ENCODE measurements at regions not wholly inside any gene's neighbourhood (a gene's known extent, or its start where the extent isn't known, plus 50 kb on each side); places are given as distances from the start of the nearest gene placed in this dataset.

DNA sequence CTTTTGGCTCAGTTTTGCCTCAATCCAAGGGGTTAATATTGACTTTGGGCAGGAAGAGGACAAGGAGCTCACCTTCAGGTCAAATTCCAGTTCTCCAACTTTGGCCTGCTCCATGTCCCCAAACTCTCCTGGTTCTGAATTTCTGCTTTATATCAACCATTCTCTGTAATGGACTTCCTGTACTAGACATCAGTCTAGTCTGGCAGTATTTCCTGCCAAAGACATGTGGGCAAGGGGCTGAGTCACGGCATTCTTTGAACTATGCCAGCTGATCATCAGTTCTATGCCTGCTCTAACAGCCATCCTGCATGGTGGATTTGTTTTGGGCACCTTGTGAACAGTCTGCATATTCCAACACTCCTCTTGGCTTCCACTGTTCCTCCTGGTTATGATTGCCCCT, 199.4 kb downstream of the ZEB2 start:
- no peak overlapping the region for H3K27ac ChIP-seq (ENCODE audit: low read depth, low read length)
- no peak overlapping the region for H3K4me3 ChIP-seq (ENCODE audit: low read depth in 1 of 2, low read length in 2 of 2)

DNA sequence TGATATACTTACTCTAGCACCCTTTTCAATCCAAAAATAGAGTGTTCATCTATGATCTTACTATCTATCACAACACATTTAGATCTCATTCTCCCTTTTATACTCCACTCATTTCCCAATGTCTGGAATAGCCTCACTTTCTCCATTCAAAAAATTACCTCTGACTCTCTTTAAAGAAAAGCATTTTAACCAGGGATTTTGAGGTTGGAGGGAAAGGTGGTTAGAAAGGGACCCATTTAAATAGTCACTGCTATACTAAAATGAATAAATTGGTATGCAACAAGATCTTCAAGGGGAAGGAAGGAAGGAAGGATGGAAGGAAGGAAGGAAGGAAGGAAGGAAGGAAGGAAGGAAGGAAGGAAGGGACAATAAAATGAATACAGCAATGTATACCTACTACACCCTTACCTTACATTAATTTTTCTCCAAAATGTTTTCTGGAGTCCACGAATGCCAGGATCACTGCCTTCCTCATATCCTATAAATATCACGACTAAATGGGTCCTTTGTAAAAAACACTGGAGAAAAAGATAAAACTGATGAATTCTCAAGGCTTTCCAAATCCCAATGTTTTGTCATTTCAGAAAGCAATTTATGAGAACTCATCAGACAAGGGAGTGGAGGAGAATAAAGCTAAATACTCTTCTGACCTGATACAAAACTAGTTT, 202.7 kb downstream of the ZEB2 start:
- no peaks in the 10 kb centered on the region for H3K4me1 ChIP-seq (ENCODE audit: insufficient read depth, low read length)
- H3K4me3 ChIP-seq (ENCODE audit: low read depth in 1 of 2, low read length in 2 of 2): no peak overlapping the region
- H3K27me3 ChIP-seq (ENCODE audit: control insufficient read depth in 1 of 2, insufficient read depth in 2 of 2, low read length in 2 of 2): no peaks in the 10 kb centered on the region
- no peak overlapping the region for H3K9ac ChIP-seq (ENCODE audit: low read length)
- H3K9me3 ChIP-seq (ENCODE audit: low read length): no peaks in the 10 kb centered on the region
- no peak overlapping the region for H3K27ac ChIP-seq (ENCODE audit: low read depth, low read length)
- H3K36me3 ChIP-seq (ENCODE audit: insufficient read depth, low read length): no peaks in the 10 kb centered on the region

More for the DNA sequence above, 199.4 kb downstream of the ZEB2 start:
- Histone ChIP-seq H3K9ac (ENCODE audit: low read length) (no peak overlapping the region), H3K9me3 (ENCODE audit: low read length) (no peaks in the 10 kb centered on the region), H3K36me3 (ENCODE audit: insufficient read depth, low read length) (no peaks in the 10 kb centered on the region), H3K27me3 (ENCODE audit: control insufficient read depth in 1 of 2, insufficient read depth in 2 of 2, low read length in 2 of 2) (no peaks in the 10 kb centered on the region), H3K4me1 (ENCODE audit: insufficient read depth, low read length) (no peaks in the 10 kb centered on the region)

DNA sequence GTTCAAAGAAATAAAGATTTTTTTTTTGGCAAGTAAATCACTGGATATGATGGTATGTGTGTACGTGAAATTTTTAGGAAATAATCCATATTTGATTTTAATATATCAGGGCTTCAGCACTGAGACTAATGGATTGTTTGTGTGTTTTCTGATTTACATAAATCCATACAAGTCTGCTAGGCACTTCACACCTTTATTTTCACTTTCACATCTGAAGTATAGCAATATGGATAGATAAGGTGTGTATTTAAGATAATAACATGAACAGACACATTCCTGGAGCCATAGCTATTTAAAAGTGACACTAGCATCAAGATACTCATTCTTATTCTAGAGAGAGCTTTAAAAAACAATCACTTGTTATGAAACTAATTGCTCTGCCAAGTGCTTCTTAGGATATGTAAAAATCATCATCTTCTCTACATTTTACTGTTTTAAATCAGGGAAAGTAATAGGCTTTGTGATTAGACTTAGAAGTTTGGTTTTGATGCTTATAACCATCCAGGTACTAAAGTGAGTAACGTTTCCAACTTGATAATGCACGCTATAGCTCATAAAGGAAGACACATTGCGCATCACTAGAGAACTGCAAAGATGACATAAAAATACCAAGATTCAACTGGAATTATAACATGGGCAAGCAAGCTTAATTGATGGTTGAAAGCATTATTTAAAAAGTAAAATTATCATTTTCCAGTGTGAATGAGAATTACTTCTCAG, 208.9 kb downstream of the ZEB2 start:
- Histone ChIP-seq H3K9ac (ENCODE audit: low read length) (no peak overlapping the region), H3K36me3 (ENCODE audit: insufficient read depth, low read length) (no peaks in the 10 kb centered on the region)

DNA sequence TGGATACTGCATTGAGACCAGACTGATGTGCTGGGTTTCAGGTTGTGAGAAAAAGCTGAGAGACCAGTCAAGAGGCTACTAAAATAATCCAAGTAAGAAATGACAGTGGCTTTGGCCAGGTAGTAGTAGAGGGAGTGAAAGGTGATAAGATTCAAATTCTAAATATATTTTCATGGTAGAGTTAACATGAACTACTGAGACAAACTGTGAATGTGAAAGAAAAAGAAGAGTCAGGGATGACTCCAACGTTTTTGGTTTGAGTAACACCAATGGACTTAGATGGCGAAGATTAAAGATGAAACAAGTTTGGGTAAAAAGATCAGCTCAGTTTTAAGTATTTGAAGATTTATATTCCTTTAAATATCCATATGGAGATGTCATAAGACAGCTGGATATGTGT, 209.4 kb downstream of the ZEB2 start:
- H3K9ac ChIP-seq (ENCODE audit: low read length): no peak overlapping the region
- H3K9me3 ChIP-seq (ENCODE audit: low read length): no peaks in the 10 kb centered on the region
- H3K27me3 ChIP-seq (ENCODE audit: control insufficient read depth in 1 of 2, insufficient read depth in 2 of 2, low read length in 2 of 2): no peaks in the 10 kb centered on the region
- H3K4me1 ChIP-seq (ENCODE audit: insufficient read depth, low read length): no peaks in the 10 kb centered on the region
- H3K4me3 ChIP-seq (ENCODE audit: low read depth in 1 of 2, low read length in 2 of 2): no peak overlapping the region
- no peaks in the 10 kb centered on the region for H3K36me3 ChIP-seq (ENCODE audit: insufficient read depth, low read length)
- no peak overlapping the region for H3K27ac ChIP-seq (ENCODE audit: low read depth, low read length)

More for the DNA sequence above, 208.9 kb downstream of the ZEB2 start:
- Histone ChIP-seq H3K27me3 (ENCODE audit: control insufficient read depth in 1 of 2, insufficient read depth in 2 of 2, low read length in 2 of 2) (no peaks in the 10 kb centered on the region), H3K27ac (ENCODE audit: low read depth, low read length) (no peak overlapping the region), H3K4me1 (ENCODE audit: insufficient read depth, low read length) (no peaks in the 10 kb centered on the region), H3K4me3 (ENCODE audit: low read depth in 1 of 2, low read length in 2 of 2) (no peak overlapping the region), H3K9me3 (ENCODE audit: low read length) (no peaks in the 10 kb centered on the region)

DNA sequence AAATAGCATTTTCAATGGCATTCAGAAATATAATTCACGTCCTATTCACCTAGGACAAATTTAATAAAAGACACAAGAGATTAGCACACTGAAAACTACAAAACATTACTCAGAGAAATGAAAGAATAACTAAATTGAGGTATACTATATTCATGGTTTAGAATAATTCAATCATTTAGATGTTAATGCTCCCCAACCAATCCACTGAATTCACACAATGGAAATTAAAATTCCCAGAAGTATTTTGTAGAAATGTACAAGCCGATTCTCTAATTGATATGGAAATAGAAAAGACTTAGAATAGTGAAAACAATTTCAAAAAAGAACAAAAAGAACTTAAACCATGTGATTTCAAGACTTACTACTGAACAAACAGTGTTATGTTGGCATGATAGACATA, 212.2 kb downstream of the ZEB2 start:
- Histone ChIP-seq H3K27ac (ENCODE audit: low read depth, low read length) (no peak overlapping the region), H3K27me3 (ENCODE audit: control insufficient read depth in 1 of 2, insufficient read depth in 2 of 2, low read length in 2 of 2) (no peaks in the 10 kb centered on the region), H3K36me3 (ENCODE audit: insufficient read depth, low read length) (no peaks in the 10 kb centered on the region), H3K4me1 (ENCODE audit: insufficient read depth, low read length) (no peaks in the 10 kb centered on the region), H3K9me3 (ENCODE audit: low read length) (no peaks in the 10 kb centered on the region), H3K9ac (ENCODE audit: low read length) (no peak overlapping the region), H3K4me3 (ENCODE audit: low read depth in 1 of 2, low read length in 2 of 2) (no peak overlapping the region)

DNA sequence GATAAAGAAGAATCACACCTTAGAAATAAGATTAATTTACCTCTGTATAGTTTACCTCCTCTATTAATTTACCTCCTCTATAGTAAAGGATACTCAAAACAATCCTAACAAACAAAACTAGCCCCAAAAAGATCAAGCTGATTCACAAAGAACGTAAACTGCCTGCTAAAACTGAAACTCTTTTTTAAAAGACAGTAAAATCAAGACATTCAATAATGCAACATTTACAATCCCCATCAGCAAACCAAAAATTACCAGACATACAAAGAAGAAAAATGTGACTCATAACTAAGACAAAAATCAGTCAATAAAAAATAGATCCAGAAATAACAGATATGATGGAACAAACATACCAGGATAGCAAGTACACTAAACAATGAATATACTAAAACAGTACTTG, 215.7 kb downstream of the ZEB2 start:
- Histone ChIP-seq H3K27me3 (ENCODE audit: control insufficient read depth in 1 of 2, insufficient read depth in 2 of 2, low read length in 2 of 2) (no peaks in the 10 kb centered on the region), H3K9me3 (ENCODE audit: low read length) (no peaks in the 10 kb centered on the region), H3K9ac (ENCODE audit: low read length) (no peak overlapping the region), H3K27ac (ENCODE audit: low read depth, low read length) (no peak overlapping the region), H3K36me3 (ENCODE audit: insufficient read depth, low read length) (no peaks in the 10 kb centered on the region), H3K4me3 (ENCODE audit: low read depth in 1 of 2, low read length in 2 of 2) (no peak overlapping the region), H3K4me1 (ENCODE audit: insufficient read depth, low read length) (no peaks in the 10 kb centered on the region)

DNA sequence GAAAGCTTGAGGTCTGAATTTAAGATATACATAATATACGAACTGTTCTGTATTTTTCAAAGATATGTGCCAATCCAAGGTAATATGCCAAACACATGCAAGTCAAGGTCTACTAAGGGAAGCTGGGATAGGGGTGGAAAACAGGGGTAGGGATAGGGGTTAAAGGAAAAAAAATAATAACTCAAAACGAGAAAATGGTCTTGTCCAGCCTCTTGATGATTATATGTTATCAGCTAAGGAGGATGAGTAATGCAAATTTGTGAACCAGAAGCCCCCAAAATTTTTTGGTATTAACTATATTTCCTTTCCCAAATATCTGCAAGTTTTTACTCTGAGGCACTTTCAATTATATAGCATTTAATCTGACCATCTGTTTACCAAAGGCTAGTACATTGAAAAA, 219.3 kb downstream of the ZEB2 start:
- H3K27ac ChIP-seq (ENCODE audit: low read depth, low read length): no peak overlapping the region
- H3K36me3 ChIP-seq (ENCODE audit: insufficient read depth, low read length): no peaks in the 10 kb centered on the region
- H3K9ac ChIP-seq (ENCODE audit: low read length): no peak overlapping the region
- no peaks in the 10 kb centered on the region for H3K27me3 ChIP-seq (ENCODE audit: control insufficient read depth in 1 of 2, insufficient read depth in 2 of 2, low read length in 2 of 2)
- H3K9me3 ChIP-seq (ENCODE audit: low read length): no peaks in the 10 kb centered on the region
- no peaks in the 10 kb centered on the region for H3K4me1 ChIP-seq (ENCODE audit: insufficient read depth, low read length)
- H3K4me3 ChIP-seq (ENCODE audit: low read depth in 1 of 2, low read length in 2 of 2): no peak overlapping the region

DNA sequence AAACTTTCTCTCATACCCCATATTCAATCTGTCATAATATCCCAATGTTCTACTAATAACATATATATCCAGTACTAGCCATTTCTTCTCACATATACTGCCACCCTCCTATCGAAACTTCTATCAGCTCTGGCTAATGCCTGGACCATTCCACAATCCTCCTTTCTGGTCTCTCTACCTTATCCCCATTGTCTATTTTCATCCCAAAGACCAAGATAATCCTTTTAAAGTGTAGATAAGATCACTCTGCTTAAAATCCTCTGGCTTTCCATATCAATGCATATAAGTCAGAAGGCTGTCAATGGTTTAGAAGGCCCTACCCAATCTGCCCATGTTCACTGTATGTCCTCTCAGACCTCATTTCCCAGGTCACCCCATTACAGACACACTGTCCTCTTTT, 229.6 kb downstream of the ZEB2 start:
- no peaks in the 10 kb centered on the region for H3K36me3 ChIP-seq (ENCODE audit: insufficient read depth, low read length)
- H3K9me3 ChIP-seq (ENCODE audit: low read length): no peaks in the 10 kb centered on the region
- no peaks in the 10 kb centered on the region for H3K27me3 ChIP-seq (ENCODE audit: control insufficient read depth in 1 of 2, insufficient read depth in 2 of 2, low read length in 2 of 2)
- no peaks in the 10 kb centered on the region for H3K4me1 ChIP-seq (ENCODE audit: insufficient read depth, low read length)
- H3K9ac ChIP-seq (ENCODE audit: low read length): no peak overlapping the region
- no peak overlapping the region for H3K27ac ChIP-seq (ENCODE audit: low read depth, low read length)
- no peak overlapping the region for H3K4me3 ChIP-seq (ENCODE audit: low read depth in 1 of 2, low read length in 2 of 2)

DNA sequence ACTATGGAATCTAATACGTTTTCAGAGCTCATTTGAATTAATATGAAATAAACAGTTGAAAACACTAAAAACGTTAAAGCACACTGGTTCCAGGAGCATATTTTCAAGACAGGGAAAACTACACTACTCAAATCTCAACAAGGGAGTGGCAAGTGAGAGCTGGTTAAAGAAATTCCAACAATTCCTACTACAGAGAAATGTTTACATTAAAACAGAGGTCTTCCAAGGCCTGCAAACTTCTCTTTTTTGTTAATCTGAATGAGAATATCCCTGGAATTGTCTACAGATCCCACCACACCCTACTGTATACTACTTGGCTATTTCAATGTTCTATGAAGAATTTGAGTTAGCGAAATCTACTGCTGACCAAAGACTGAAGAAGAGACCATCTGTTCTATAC, 231.5 kb downstream of the ZEB2 start:
- no peaks in the 10 kb centered on the region for H3K36me3 ChIP-seq (ENCODE audit: insufficient read depth, low read length)
- no peaks in the 10 kb centered on the region for H3K9me3 ChIP-seq (ENCODE audit: low read length)
- no peak overlapping the region for H3K9ac ChIP-seq (ENCODE audit: low read length)
- no peaks in the 10 kb centered on the region for H3K4me1 ChIP-seq (ENCODE audit: insufficient read depth, low read length)
- no peak overlapping the region for H3K27ac ChIP-seq (ENCODE audit: low read depth, low read length)
- H3K4me3 ChIP-seq (ENCODE audit: low read depth in 1 of 2, low read length in 2 of 2): no peak overlapping the region
- H3K27me3 ChIP-seq (ENCODE audit: control insufficient read depth in 1 of 2, insufficient read depth in 2 of 2, low read length in 2 of 2): no peaks in the 10 kb centered on the region

DNA sequence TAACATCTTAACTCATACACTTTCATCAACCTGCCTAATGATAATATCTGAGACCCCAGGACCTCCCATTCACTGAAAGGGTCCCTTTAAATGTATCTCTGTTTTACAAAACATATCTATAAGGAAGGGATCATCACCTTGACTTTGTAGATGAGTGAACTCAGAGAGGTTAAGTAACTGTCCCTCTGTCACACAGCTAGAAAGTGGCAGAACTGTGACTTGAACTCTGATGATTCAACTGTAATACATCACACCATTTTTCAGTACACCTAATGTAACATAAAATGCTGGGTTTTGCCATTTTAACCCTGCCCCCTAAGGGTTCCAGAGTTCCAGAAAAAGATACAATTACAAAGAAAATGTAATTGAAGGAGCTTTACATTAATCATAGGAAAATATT, 234.6 kb downstream of the ZEB2 start:
- Histone ChIP-seq H3K4me3 (ENCODE audit: low read depth in 1 of 2, low read length in 2 of 2) (no peak overlapping the region), H3K27me3 (ENCODE audit: control insufficient read depth in 1 of 2, insufficient read depth in 2 of 2, low read length in 2 of 2) (no peaks in the 10 kb centered on the region), H3K9me3 (ENCODE audit: low read length) (no peaks in the 10 kb centered on the region), H3K27ac (ENCODE audit: low read depth, low read length) (no peak overlapping the region), H3K36me3 (ENCODE audit: insufficient read depth, low read length) (no peaks in the 10 kb centered on the region), H3K4me1 (ENCODE audit: insufficient read depth, low read length) (no peaks in the 10 kb centered on the region), H3K9ac (ENCODE audit: low read length) (no peak overlapping the region)

DNA sequence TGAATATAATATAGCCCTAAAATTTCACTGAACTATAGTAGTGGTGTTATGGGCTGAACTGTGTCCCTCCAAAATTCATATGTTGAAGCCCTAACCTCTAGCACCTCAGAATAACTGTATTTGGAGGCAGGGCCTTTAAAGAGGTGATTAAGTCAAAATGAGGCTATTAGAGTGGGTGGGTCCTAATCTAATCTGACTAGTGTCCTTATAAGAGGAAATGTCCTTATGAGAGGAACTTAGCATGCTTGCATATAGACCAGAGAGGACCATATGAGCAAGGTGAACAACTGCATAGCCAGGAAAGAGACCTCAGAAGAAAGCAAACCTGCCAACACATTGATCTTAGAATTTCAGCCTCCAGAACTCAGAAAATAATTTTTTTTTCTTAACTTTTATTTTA, 238.4 kb downstream of the ZEB2 start:
- H3K36me3 ChIP-seq (ENCODE audit: insufficient read depth, low read length): no peaks in the 10 kb centered on the region
- H3K27ac ChIP-seq (ENCODE audit: low read depth, low read length): no peak overlapping the region
- no peak overlapping the region for H3K4me3 ChIP-seq (ENCODE audit: low read depth in 1 of 2, low read length in 2 of 2)
- no peaks in the 10 kb centered on the region for H3K4me1 ChIP-seq (ENCODE audit: insufficient read depth, low read length)
- no peaks in the 10 kb centered on the region for H3K9me3 ChIP-seq (ENCODE audit: low read length)
- no peaks in the 10 kb centered on the region for H3K27me3 ChIP-seq (ENCODE audit: control insufficient read depth in 1 of 2, insufficient read depth in 2 of 2, low read length in 2 of 2)
- H3K9ac ChIP-seq (ENCODE audit: low read length): no peak overlapping the region

DNA sequence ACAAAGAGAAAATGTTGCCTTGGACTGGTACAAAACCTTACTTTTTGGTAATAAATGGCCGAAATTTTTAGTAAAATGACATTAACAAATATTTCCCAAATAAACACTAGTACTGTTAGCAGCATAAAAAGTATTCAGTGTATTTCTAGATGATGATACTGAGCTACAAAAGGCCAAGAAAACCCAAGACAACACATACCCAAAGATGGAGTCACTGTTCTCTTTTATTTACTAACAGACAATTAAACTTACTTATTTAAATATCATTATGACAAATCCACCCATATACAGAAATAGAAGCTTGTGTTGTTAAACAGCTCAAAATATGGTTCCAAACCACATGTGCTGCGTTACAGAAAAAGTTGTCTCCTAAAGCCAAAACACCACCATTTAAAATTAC, 239.9 kb downstream of the ZEB2 start:
- no peaks in the 10 kb centered on the region for H3K4me1 ChIP-seq (ENCODE audit: insufficient read depth, low read length)
- no peak overlapping the region for H3K27ac ChIP-seq (ENCODE audit: low read depth, low read length)
- H3K27me3 ChIP-seq (ENCODE audit: control insufficient read depth in 1 of 2, insufficient read depth in 2 of 2, low read length in 2 of 2): no peaks in the 10 kb centered on the region
- no peak overlapping the region for H3K4me3 ChIP-seq (ENCODE audit: low read depth in 1 of 2, low read length in 2 of 2)
- no peaks in the 10 kb centered on the region for H3K9me3 ChIP-seq (ENCODE audit: low read length)
- H3K36me3 ChIP-seq (ENCODE audit: insufficient read depth, low read length): no peaks in the 10 kb centered on the region
- no peak overlapping the region for H3K9ac ChIP-seq (ENCODE audit: low read length)

Measured in muscle layer of colon (tissue), 2 donors.